Testis (tissue), 2 donors: ENCODE measurements at regions not wholly inside any gene's neighbourhood (a gene's known extent, or its start where the extent isn't known, plus 50 kb on each side); places are given as distances from the start of the nearest gene placed in this dataset.

Experiments
- CTCF ChIP-seq, 3 experiments: fragments of 450-650 bp in 2 of 3; fragments of 200-600 bp in 1 of 3; sonication (generic) in 1 of 3; IDR thresholded peaks; one replicate each; pipeline ENCODE4 v1.5.1; 2016 to 2019; ENCODE audit warnings: antibody characterized with exemption in 3 of 3, mild to moderate bottlenecking in 2 of 3, moderate library complexity in 1 of 3
- POLR2A ChIP-seq: fragments of 450-650 bp; IDR thresholded peaks from one replicate; pipeline ENCODE4 v1.6.1; 2017; ENCODE audit warnings: antibody characterized with exemption, mild to moderate bottlenecking, moderate library complexity

- TF ChIP-seq POLR2A, result no peak
- TF ChIP-seq CTCF (IDR thresholded peaks at IDR 0.05), result no peak
Measured at GRCh38 chr13:38528986-38529385, 157.9 kb upstream of the FREM2 start.
